ENCODE measurements at regions not wholly inside any gene's neighbourhood (a gene's known extent, or its start where the extent isn't known, plus 50 kb on each side); places are given as distances from the start of the nearest gene placed in this dataset.

DNA sequence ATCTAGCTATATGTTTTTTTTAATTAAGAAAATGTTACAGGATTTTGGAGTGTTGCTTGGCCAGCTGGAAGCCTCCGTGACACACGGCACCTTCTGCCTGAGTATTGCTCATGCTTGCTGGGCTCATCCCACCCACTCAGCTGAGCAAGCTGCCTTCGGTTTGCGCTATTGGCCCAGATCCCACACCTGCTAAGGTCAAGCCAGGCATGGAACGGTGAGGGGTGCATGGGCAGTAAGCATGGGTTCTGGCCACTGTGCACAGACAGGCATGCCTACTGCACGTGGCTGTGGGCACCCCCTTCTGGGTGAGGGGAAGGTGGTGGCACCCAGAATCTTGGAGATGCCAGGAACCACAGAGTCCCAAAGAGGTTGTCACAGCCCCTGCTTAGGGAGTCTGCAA lies 1178.4 kb upstream of the PCDH7 start (continued):
- TF ChIP-seq JUNB (IDR thresholded peaks at IDR 0.05; ENCODE audit: unreplicated experiment) (no peak), EZH2phosphoT487 (IDR thresholded peaks at IDR 0.05; ENCODE audit: unreplicated experiment) (no peak)
- TF ChIP-seq, protein P1, sequence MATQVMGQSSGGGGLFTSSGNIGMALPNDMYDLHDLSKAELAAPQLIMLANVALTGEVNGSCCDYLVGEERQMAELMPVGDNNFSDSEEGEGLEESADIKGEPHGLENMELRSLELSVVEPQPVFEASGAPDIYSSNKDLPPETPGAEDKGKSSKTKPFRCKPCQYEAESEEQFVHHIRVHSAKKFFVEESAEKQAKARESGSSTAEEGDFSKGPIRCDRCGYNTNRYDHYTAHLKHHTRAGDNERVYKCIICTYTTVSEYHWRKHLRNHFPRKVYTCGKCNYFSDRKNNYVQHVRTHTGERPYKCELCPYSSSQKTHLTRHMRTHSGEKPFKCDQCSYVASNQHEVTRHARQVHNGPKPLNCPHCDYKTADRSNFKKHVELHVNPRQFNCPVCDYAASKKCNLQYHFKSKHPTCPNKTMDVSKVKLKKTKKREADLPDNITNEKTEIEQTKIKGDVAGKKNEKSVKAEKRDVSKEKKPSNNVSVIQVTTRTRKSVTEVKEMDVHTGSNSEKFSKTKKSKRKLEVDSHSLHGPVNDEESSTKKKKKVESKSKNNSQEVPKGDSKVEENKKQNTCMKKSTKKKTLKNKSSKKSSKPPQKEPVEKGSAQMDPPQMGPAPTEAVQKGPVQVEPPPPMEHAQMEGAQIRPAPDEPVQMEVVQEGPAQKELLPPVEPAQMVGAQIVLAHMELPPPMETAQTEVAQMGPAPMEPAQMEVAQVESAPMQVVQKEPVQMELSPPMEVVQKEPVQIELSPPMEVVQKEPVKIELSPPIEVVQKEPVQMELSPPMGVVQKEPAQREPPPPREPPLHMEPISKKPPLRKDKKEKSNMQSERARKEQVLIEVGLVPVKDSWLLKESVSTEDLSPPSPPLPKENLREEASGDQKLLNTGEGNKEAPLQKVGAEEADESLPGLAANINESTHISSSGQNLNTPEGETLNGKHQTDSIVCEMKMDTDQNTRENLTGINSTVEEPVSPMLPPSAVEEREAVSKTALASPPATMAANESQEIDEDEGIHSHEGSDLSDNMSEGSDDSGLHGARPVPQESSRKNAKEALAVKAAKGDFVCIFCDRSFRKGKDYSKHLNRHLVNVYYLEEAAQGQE (IDR thresholded peaks at IDR 0.05; ENCODE audit: unreplicated experiment), result no peak

DNA sequence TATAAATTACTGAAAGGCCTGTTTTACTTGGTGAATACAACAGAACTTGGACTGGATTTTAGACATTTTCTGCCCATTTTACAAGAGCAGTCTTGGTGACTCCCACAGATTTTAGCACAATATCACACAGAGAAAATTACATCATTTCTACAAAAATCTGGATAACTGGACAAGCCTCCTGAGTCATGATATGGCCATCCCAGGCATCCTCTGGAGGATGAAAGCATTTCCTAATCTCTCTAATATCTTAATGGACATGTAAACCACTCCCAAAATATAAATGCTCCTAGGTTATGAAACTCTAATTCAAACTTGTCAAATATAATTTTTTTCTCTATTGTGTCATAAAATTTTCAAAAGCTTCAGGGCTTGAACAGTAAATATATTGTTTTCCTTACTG lies 1170.8 kb upstream of the PCDH7 start:
- H3K4me2 ChIP-seq, result no peak overlapping the region
- DNase-seq (ENCODE audit: low spot score) (no peak), ATAC-seq (no peak)
- no peaks in the 10 kb centered on the region for H3K27me3 ChIP-seq (ENCODE audit: insufficient read depth)
- H3K9me2 ChIP-seq (ENCODE audit: insufficient read depth), result no peaks in the 10 kb centered on the region
- Mint-ChIP-seq H3K4me3 (no peak overlapping the region), H3K4me1 (no peaks in the 10 kb centered on the region), H3K27ac (no peak overlapping the region), H3K36me3 (ENCODE audit: low read depth) (no peaks in the 10 kb centered on the region; the same call in 2 of the 3 replicates), H3K9me3 (peaks cover 5% of the 10 kb centered on the region; the same call in 2 of the 3 replicates), H3K27me3 (ENCODE audit: insufficient read depth, low read depth, poor library complexity) (no peaks in the 10 kb centered on the region)
- H3K4me3 ChIP-seq, result no peak overlapping the region
- no peak overlapping the region for H3K27ac ChIP-seq (ENCODE audit: low read depth)
- H2AFZ ChIP-seq, result no peak overlapping the region
- no peaks in the 10 kb centered on the region for H3F3A ChIP-seq (replicated peaks; ENCODE audit: low read depth)
- H4K20me1 ChIP-seq (replicated peaks; ENCODE audit: insufficient read depth), result no peaks in the 10 kb centered on the region
- H3K36me3 ChIP-seq (ENCODE audit: insufficient read depth), result no peaks in the 10 kb centered on the region
- no peaks in the 10 kb centered on the region for H3K4me1 ChIP-seq (ENCODE audit: insufficient read depth)
- no peaks in the 10 kb centered on the region for H3K79me2 ChIP-seq (replicated peaks; ENCODE audit: insufficient read depth)
- TF ChIP-seq STAT1 (IDR thresholded peaks at IDR 0.05; ENCODE audit: unreplicated experiment), result no peak
- TF ChIP-seq EZH2 (IDR thresholded peaks at IDR 0.05; ENCODE audit: low read depth, unreplicated experiment), result no peak
- no peak for TF ChIP-seq ZNF114 (CRISPR knock-in tag; IDR thresholded peaks at IDR 0.05)
- no peak for TF ChIP-seq ZNF331 (CRISPR knock-in tag; IDR thresholded peaks at IDR 0.05; ENCODE audit: low read depth)
- TF ChIP-seq, protein P2, sequence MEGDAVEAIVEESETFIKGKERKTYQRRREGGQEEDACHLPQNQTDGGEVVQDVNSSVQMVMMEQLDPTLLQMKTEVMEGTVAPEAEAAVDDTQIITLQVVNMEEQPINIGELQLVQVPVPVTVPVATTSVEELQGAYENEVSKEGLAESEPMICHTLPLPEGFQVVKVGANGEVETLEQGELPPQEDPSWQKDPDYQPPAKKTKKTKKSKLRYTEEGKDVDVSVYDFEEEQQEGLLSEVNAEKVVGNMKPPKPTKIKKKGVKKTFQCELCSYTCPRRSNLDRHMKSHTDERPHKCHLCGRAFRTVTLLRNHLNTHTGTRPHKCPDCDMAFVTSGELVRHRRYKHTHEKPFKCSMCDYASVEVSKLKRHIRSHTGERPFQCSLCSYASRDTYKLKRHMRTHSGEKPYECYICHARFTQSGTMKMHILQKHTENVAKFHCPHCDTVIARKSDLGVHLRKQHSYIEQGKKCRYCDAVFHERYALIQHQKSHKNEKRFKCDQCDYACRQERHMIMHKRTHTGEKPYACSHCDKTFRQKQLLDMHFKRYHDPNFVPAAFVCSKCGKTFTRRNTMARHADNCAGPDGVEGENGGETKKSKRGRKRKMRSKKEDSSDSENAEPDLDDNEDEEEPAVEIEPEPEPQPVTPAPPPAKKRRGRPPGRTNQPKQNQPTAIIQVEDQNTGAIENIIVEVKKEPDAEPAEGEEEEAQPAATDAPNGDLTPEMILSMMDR (conservative IDR thresholded peaks at IDR 0.05; ENCODE audit: low read depth in 2 of 2), result no peak
- no peak for TF ChIP-seq NANOG (IDR thresholded peaks at IDR 0.05; ENCODE audit: borderline replicate concordance)
- no peak for TF ChIP-seq EZH2phosphoT487 (IDR thresholded peaks at IDR 0.05; ENCODE audit: unreplicated experiment)
- no peak for TF ChIP-seq POLR2AphosphoS5 (IDR thresholded peaks at IDR 0.05; ENCODE audit: low read depth)
- TF ChIP-seq, protein P3, sequence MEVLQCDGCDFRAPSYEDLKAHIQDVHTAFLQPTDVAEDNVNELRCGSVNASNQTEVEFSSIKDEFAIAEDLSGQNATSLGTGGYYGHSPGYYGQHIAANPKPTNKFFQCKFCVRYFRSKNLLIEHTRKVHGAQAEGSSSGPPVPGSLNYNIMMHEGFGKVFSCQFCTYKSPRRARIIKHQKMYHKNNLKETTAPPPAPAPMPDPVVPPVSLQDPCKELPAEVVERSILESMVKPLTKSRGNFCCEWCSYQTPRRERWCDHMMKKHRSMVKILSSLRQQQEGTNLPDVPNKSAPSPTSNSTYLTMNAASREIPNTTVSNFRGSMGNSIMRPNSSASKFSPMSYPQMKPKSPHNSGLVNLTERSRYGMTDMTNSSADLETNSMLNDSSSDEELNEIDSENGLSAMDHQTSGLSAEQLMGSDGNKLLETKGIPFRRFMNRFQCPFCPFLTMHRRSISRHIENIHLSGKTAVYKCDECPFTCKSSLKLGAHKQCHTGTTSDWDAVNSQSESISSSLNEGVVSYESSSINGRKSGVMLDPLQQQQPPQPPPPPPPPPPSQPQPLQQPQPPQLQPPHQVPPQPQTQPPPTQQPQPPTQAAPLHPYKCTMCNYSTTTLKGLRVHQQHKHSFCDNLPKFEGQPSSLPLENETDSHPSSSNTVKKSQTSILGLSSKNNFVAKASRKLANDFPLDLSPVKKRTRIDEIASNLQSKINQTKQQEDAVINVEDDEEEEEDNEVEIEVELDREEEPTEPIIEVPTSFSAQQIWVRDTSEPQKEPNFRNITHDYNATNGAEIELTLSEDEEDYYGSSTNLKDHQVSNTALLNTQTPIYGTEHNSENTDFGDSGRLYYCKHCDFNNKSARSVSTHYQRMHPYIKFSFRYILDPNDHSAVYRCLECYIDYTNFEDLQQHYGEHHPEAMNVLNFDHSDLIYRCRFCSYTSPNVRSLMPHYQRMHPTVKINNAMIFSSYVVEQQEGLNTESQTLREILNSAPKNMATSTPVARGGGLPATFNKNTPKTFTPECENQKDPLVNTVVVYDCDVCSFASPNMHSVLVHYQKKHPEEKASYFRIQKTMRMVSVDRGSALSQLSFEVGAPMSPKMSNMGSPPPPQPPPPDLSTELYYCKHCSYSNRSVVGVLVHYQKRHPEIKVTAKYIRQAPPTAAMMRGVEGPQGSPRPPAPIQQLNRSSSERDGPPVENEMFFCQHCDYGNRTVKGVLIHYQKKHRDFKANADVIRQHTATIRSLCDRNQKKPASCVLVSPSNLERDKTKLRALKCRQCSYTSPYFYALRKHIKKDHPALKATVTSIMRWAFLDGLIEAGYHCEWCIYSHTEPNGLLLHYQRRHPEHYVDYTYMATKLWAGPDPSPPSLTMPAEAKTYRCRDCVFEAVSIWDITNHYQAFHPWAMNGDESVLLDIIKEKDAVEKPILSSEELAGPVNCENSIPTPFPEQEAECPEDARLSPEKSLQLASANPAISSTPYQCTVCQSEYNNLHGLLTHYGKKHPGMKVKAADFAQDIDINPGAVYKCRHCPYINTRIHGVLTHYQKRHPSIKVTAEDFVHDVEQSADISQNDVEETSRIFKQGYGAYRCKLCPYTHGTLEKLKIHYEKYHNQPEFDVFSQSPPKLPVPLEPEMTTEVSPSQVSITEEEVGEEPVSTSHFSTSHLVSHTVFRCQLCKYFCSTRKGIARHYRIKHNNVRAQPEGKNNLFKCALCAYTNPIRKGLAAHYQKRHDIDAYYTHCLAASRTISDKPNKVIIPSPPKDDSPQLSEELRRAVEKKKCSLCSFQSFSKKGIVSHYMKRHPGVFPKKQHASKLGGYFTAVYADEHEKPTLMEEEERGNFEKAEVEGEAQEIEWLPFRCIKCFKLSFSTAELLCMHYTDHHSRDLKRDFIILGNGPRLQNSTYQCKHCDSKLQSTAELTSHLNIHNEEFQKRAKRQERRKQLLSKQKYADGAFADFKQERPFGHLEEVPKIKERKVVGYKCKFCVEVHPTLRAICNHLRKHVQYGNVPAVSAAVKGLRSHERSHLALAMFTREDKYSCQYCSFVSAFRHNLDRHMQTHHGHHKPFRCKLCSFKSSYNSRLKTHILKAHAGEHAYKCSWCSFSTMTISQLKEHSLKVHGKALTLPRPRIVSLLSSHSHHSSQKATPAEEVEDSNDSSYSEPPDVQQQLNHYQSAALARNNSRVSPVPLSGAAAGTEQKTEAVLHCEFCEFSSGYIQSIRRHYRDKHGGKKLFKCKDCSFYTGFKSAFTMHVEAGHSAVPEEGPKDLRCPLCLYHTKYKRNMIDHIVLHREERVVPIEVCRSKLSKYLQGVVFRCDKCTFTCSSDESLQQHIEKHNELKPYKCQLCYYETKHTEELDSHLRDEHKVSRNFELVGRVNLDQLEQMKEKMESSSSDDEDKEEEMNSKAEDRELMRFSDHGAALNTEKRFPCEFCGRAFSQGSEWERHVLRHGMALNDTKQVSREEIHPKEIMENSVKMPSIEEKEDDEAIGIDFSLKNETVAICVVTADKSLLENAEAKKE (CRISPR knock-in tag; IDR thresholded peaks at IDR 0.05), result no peak
